Astrocyte (in vitro differentiated cells and primary cell): ENCODE measurements at regions not wholly inside any gene's neighbourhood (a gene's known extent, or its start where the extent isn't known, plus 50 kb on each side); places are given as distances from the start of the nearest gene placed in this dataset.

Experiments used
- EZH2 ChIP-seq: IDR thresholded peaks from 2 replicates; pipeline ENCODE4 v1.6.1; 2012; ENCODE audit warnings: mild to moderate bottlenecking, low read length, inconsistent platforms; ENCODE audit not compliant: insufficient read depth
- TF ChIP-seq, protein P1 (sequence below): IDR thresholded peaks from 2 replicates; pipeline ENCODE4 v1.5.1; 2011; ENCODE audit warnings: low read depth, mild to moderate bottlenecking, inconsistent platforms, low read length, moderate library complexity; ENCODE audit not compliant: insufficient read depth

DNA sequence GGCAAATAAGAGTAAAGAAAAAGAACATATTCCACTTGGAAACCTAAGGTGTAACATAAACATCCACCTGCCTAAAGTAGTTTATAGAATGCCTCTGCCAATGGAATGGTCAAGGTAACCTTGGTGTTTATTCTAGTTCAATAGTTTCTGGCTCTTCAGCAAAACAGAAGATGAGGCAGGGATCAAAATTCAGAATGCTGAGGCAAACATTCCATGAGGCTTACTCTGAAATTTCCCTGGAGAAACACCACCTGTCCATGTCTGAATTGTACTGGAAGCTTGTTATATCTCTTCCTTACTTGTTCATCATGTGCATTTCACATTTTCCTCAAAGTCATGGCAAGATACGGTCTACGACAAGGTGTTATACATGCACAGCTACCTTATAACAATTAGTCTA lies 1862.4 kb upstream of the ACO1 start:
- TF ChIP-seq, protein P1, sequence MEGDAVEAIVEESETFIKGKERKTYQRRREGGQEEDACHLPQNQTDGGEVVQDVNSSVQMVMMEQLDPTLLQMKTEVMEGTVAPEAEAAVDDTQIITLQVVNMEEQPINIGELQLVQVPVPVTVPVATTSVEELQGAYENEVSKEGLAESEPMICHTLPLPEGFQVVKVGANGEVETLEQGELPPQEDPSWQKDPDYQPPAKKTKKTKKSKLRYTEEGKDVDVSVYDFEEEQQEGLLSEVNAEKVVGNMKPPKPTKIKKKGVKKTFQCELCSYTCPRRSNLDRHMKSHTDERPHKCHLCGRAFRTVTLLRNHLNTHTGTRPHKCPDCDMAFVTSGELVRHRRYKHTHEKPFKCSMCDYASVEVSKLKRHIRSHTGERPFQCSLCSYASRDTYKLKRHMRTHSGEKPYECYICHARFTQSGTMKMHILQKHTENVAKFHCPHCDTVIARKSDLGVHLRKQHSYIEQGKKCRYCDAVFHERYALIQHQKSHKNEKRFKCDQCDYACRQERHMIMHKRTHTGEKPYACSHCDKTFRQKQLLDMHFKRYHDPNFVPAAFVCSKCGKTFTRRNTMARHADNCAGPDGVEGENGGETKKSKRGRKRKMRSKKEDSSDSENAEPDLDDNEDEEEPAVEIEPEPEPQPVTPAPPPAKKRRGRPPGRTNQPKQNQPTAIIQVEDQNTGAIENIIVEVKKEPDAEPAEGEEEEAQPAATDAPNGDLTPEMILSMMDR, result no peak
- no peak for TF ChIP-seq EZH2
